Ectodermal cell (in vitro differentiated cells): ENCODE measurements at regions not wholly inside any gene's neighbourhood (a gene's known extent, or its start where the extent isn't known, plus 50 kb on each side); places are given as distances from the start of the nearest gene placed in this dataset.

Source experiments
- H3K27ac ChIP-seq: 2 replicates; pipeline ENCODE4 v1.7.0; 2013; ENCODE audit warnings: mild to moderate bottlenecking, low read depth, low read length; ENCODE audit not compliant: insufficient read depth, poor library complexity, severe bottlenecking
- H3K27me3 ChIP-seq: 2 replicates; pipeline ENCODE4 v1.7.0; 2013; ENCODE audit warnings: mild to moderate bottlenecking, low read length; ENCODE audit not compliant: insufficient read depth, control insufficient read depth, poor library complexity, severe bottlenecking
- H3K36me3 ChIP-seq: one replicate; pipeline ENCODE4 v1.7.0; 2013; ENCODE audit warnings: low read length; ENCODE audit not compliant: control insufficient read depth, insufficient read depth
- H3K4me1 ChIP-seq: one replicate; pipeline ENCODE4 v1.7.0; 2013; ENCODE audit warnings: low read length; ENCODE audit not compliant: control insufficient read depth, insufficient read depth
- H3K4me3 ChIP-seq: 2 replicates; pipeline ENCODE4 v1.7.0; 2013; ENCODE audit warnings: low read depth, low read length, control low read depth; ENCODE audit not compliant: insufficient read depth
- H3K9me3 ChIP-seq: 2 replicates; pipeline ENCODE4 v1.7.0; 2013; ENCODE audit warnings: mild to moderate bottlenecking, low read length, moderate library complexity; ENCODE audit not compliant: control insufficient read depth
- WGBS, 2 experiments: methylation state at CpG; one replicate each; pipeline ENCODE4 v1.1.7; 2013; ENCODE audit warnings: missing lambda C conversion rate in 2 of 2; 5-methylcytosine and 5-hydroxymethylcytosine counted together

DNA sequence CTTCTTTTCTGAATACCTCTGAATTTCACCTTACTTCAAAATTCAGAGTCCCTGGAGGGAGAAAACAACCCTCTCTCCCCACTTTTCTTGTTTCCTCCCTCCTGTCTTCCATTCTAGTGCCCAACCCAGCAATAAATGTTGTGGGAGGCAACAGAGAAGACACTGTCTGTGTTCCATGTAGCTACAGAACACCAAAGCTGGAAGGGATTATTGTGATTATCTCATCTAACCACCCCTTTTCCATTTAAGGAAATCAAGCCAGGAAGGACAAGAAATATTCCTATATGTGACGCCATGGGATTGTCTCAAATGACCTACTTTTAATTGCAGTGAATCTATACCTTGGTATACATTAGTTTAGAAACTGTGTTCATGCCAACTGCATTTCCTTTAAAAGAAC is 476.6 kb upstream of the TNC start:
- Histone ChIP-seq H3K36me3 (no peaks in the 10 kb centered on the region), H3K4me3 (no peak overlapping the region), H3K27me3 (no peaks in the 10 kb centered on the region), H3K27ac (no peak overlapping the region), H3K4me1 (peaks cover 8% of the 10 kb centered on the region), H3K9me3 (no peaks in the 10 kb centered on the region)
- WGBS, 2 experiments = 86 to 90% methylated on average over 1 of the region's 1 CpG

DNA sequence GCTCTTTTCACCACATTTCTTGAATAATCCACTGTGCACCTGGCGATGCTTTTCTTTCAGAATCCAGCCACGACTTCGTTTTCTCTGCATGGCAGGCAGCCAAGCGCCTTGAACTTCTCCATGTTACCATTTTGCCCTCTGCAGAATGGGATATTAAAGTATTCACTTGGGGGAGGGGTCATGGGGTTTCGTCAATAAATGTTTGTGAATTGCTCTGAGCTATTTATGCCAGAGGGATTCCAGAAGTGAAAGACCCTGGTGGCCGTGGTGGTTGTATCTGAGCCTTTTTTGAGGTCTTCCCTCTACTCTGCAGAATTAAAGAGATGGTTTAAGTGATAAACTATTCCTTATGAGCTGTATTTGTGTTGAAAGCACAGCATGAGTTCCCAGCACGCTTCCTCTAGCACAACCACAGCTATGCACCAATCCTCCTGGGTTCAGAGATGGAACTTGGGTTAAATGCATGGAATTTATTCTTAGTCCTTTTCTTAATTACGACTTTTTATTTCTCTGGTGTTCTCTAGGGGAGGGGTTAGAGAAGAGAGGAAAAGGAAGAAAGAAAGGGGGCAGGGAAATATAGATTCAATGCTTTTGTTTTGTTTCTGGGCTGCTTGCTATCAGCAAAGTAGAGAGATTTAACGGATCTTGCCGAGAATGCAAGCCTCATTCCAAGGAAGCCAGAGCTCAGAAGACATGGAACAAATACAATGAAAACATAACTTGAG is 478.2 kb upstream of the TNC start:
- 71 to 72% methylated on average over 9 to 10 of the region's 10 CpGs for WGBS, 2 experiments
- no peak overlapping the region for H3K27ac ChIP-seq
- H3K27me3 ChIP-seq = no peaks in the 10 kb centered on the region
- no peak overlapping the region for H3K4me3 ChIP-seq
- no peaks in the 10 kb centered on the region for H3K36me3 ChIP-seq
- peaks cover 8% of the 10 kb centered on the region for H3K4me1 ChIP-seq
- no peaks in the 10 kb centered on the region for H3K9me3 ChIP-seq

- 49 to 79% methylated on average over 3 to 4 of the region's 4 CpGs for WGBS, 2 experiments
- Histone ChIP-seq H3K4me3 (no peak overlapping the region), H3K4me1 (peaks cover 8% of the 10 kb centered on the region), H3K9me3 (no peaks in the 10 kb centered on the region), H3K27me3 (no peaks in the 10 kb centered on the region), H3K36me3 (no peaks in the 10 kb centered on the region), H3K27ac (no peak overlapping the region)
These were observed 478.8 kb upstream of the TNC start for GRCh38 chr9:115596746-115597080.

DNA sequence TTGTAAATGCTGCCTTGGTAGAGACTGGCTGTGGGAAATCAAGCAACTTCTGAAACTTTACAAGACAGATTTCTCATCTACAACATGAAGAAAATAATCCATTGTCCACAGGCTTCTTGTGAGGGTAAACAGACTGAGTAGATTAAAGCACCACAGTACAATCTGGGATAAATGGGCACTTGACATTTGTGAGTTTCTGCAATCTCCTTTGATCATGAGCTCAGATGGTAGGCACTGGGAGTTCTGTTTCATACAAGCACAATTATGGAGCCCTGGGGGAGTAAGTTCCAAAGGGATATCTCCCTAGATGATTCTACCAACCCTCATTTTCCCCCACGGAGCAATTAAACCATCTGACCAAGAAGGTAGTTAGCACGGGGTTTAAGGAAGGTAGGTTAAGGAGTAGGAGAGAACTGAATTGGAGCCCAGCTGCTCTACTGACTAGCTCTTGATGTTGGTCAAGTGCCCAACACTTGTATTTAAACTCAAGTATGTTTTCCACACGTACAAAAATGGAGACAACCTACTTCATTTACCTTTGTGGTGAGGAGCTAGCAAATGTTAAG is 479.5 kb upstream of the TNC start:
- WGBS, 2 experiments = 76 to 100% methylated on average over 2 to 3 of the region's 3 CpGs
- H3K27me3 ChIP-seq = no peaks in the 10 kb centered on the region
- H3K4me3 ChIP-seq = no peak overlapping the region
- H3K27ac ChIP-seq = no peak overlapping the region
- peaks cover 8% of the 10 kb centered on the region for H3K4me1 ChIP-seq
- H3K9me3 ChIP-seq = no peaks in the 10 kb centered on the region
- no peaks in the 10 kb centered on the region for H3K36me3 ChIP-seq

- Histone ChIP-seq H3K9me3 (no peaks in the 10 kb centered on the region), H3K4me3 (no peak overlapping the region), H3K27me3 (no peaks in the 10 kb centered on the region), H3K27ac (no peak overlapping the region), H3K4me1 (peaks cover 8% of the 10 kb centered on the region), H3K36me3 (no peaks in the 10 kb centered on the region)
These were observed 480.8 kb upstream of the TNC start for GRCh38 chr9:115598751-115599150.

DNA sequence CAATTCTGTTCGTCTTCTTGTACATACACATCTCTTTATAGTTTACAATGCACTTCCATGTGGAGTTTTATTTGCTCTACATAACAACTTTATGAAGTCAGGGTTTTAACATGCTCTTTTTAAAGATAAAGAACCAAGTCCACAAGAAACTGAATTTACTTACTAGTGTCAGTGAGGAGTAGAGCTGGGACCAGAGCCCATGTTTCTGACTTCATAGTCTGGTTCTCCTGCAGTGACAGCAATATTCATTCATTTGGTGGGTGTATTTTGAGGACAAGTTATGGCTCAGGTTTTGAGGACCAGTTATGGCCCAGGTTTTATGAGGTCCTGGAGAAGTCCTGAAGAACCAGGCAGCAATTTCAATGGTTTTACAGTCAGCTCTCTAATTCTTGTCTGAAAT is 481.9 kb upstream of the TNC start:
- Histone ChIP-seq H3K27ac (no peak overlapping the region), H3K27me3 (no peaks in the 10 kb centered on the region), H3K9me3 (no peaks in the 10 kb centered on the region), H3K4me3 (no peak overlapping the region), H3K4me1 (peaks cover 8% of the 10 kb centered on the region), H3K36me3 (no peaks in the 10 kb centered on the region)
- WGBS, 2 experiments = 80 to 91% methylated on average over 1 of the region's 1 CpG

- Histone ChIP-seq H3K9me3 (no peaks in the 10 kb centered on the region), H3K36me3 (no peaks in the 10 kb centered on the region), H3K4me3 (no peak overlapping the region), H3K4me1 (peaks cover 3% of the 10 kb centered on the region), H3K27ac (no peak overlapping the region), H3K27me3 (no peaks in the 10 kb centered on the region)
- 91 to 93% methylated on average over 2 of the region's 3 CpGs for WGBS, 2 experiments
These were observed 483.5 kb upstream of the TNC start for GRCh38 chr9:115601434-115601833.

DNA sequence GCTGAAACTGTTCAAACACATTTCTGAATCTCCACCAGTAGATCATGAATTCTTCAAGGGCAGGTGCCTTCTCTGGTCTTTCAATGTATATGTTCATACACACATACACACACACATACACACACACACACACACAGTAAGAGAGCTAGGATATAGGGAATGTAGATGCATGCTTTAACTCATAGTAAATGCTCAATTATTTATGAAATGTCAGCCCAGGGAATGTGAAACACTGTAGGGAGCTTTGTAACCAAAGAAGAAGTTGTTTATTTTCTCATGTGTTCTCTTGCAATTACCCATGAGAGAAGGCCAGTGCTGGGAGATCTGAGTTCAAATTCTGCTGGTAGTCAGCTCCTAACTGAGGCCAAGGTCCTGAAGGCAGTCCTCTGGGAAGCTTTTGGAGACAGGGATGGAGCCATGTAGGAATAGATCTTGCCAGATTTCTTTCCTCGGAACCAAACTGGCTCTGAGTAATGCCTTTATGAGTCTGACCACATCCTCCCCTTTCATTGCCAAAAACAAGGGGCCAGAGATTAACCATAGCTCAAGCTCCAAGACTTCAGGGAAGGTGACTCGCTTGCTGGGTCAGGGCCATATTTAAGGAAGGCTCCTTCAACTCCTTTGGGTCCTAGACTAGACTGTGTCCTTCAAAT is 487.0 kb upstream of the TNC start:
- H3K4me1 ChIP-seq = no peaks in the 10 kb centered on the region
- H3K27me3 ChIP-seq = no peaks in the 10 kb centered on the region
- WGBS, 2 experiments = 92 to 93% methylated on average over 2 of the region's 2 CpGs
- H3K4me3 ChIP-seq = no peak overlapping the region
- H3K9me3 ChIP-seq = no peaks in the 10 kb centered on the region
- H3K27ac ChIP-seq = no peak overlapping the region
- H3K36me3 ChIP-seq = no peaks in the 10 kb centered on the region

- no peaks in the 10 kb centered on the region for H3K9me3 ChIP-seq
- no peaks in the 10 kb centered on the region for H3K27me3 ChIP-seq
- H3K27ac ChIP-seq = no peak overlapping the region
- H3K36me3 ChIP-seq = no peaks in the 10 kb centered on the region
- H3K4me1 ChIP-seq = no peaks in the 10 kb centered on the region
- no peak overlapping the region for H3K4me3 ChIP-seq
These were observed 488.9 kb upstream of the TNC start for GRCh38 chr9:115606838-115607237.

GRCh38 chr9:115614326-115614999 is 496.5 kb upstream of the TNC start:
- Histone ChIP-seq H3K27ac (no peak overlapping the region), H3K4me3 (no peak overlapping the region), H3K36me3 (no peaks in the 10 kb centered on the region), H3K9me3 (no peaks in the 10 kb centered on the region), H3K4me1 (no peaks in the 10 kb centered on the region), H3K27me3 (no peaks in the 10 kb centered on the region)
- 88 to 90% methylated on average over 4 of the region's 4 CpGs for WGBS, 2 experiments
